A549 (cell line): ENCODE measurements at regions not wholly inside any gene's neighbourhood (a gene's known extent, or its start where the extent isn't known, plus 50 kb on each side); places are given as distances from the start of the nearest gene placed in this dataset.
A peak's percentile ranks its signal among the peaks of the same experiment; 100 is the strongest.

Source experiments
- ATAC-seq, 2 experiments: fragments of 200-7000 bp in 1 of 2; fragments of >200 bp in 1 of 2; cut with Nextera tagmentation in 1 of 2; cut with Tn5 transposase in 1 of 2; 3 replicates each; pipeline versions ENCODE4 v1.8.0 to v1.9.1; 2018 to 2020; ENCODE audit warnings: mild to moderate bottlenecking in 1 of 2, moderate library complexity in 1 of 2
- CTCF ChIA-PET: fragments of 300-600 bp; sonication (Branson Sonifier 250); formaldehyde crosslinking; extraction: SDS; loops from one replicate; lab custom pipeline; 2021; ENCODE audit warnings: antibody characterized with exemption, inconsistent platforms; lab: Yijun Ruan, JAX
- POLR2A ChIA-PET: fragments of 350-600 bp; formaldehyde crosslinking; extraction: SDS; loops from one replicate; lab custom pipeline; 2021; ENCODE audit warnings: antibody characterized with exemption, inconsistent platforms; lab: Yijun Ruan, JAX
- DNase-seq, 2 experiments: peaks; one replicate each; pipeline versions ENCODE4 v3.0.0 to v3.0.0-alpha.2; 2011 to 2016; ENCODE audit warnings: low read depth in 1 of 2, low spot score in 1 of 2
- FAIRE-seq: peaks from 2 replicates; lab custom pipeline; 2011; peaks lifted over from hg19 to GRCh38; lab: Jason Lieb, UNC
- H3K27ac ChIP-seq, 2 experiments: fragments of >200 bp; sonication (Bioruptor Twin); formaldehyde crosslinking; 3 replicates each; pipeline ENCODE4 v1.5.1; 2016 to 2017
- H3K4me1 ChIP-seq: fragments of >200 bp; sonication (Bioruptor Twin); formaldehyde crosslinking; 3 replicates; pipeline ENCODE4 v1.6.1; 2016
- H3K4me2 ChIP-seq: fragments of >200 bp; sonication (Bioruptor Twin); formaldehyde crosslinking; 3 replicates; pipeline ENCODE4 v1.6.1; 2016
- H3K4me3 ChIP-seq: fragments of >200 bp; sonication (Bioruptor Twin); formaldehyde crosslinking; 3 replicates; pipeline ENCODE4 v1.5.1; 2016
- H3K9me3 ChIP-seq: fragments of >200 bp; sonication (Bioruptor Twin); formaldehyde crosslinking; 3 replicates; pipeline ENCODE4 v1.6.1; 2016
- CEBPB ChIP-seq, 2 experiments: fragments of >200 bp in 1 of 2; sonication (Bioruptor Twin) in 1 of 2; formaldehyde crosslinking in 1 of 2; IDR thresholded peaks; 2 replicates each; pipeline ENCODE4 v1.6.1; 2012 to 2016
- CHD2 ChIP-seq: fragments of 150-350 bp; IDR thresholded peaks from 2 replicates; pipeline ENCODE4 v1.6.1; 2014; ENCODE audit warnings: low read length; ENCODE audit not compliant: partially characterized antibody
- ELK1 ChIP-seq: fragments of 150-350 bp; IDR thresholded peaks from 2 replicates; pipeline ENCODE4 v1.6.1; 2014; ENCODE audit warnings: low read depth, mild to moderate bottlenecking, low read length
- FOSL2 ChIP-seq, 2 experiments: fragments of 450-650 bp in 1 of 2; fragments of >200 bp in 1 of 2; sonication (Bioruptor Twin) in 1 of 2; formaldehyde crosslinking; IDR thresholded peaks; 2 replicates each; pipeline versions ENCODE4 v1.5.0 to v1.6.1; 2016 to 2020; ENCODE audit warnings: mild to moderate bottlenecking in 1 of 2, moderate library complexity in 1 of 2
- GATA3 ChIP-seq: IDR thresholded peaks from 2 replicates; pipeline ENCODE4 v1.6.1; 2012; ENCODE audit warnings: borderline replicate concordance
- HES2 ChIP-seq: fragments of >200 bp; sonication (Bioruptor Twin); formaldehyde crosslinking; IDR thresholded peaks from 2 replicates; pipeline ENCODE4 v1.6.1; 2016
- HMGXB4 ChIP-seq: fragments of 250-450 bp; sonication (Bioruptor Pico); IDR thresholded peaks from 2 replicates; pipeline ENCODE4 v1.5.0; 2021; ENCODE audit warnings: mild to moderate bottlenecking, moderate library complexity, borderline replicate concordance
- HOXB13 ChIP-seq: fragments of 250-450 bp; sonication (Bioruptor Pico); IDR thresholded peaks from 2 replicates; pipeline ENCODE4 v1.5.0; 2020; ENCODE audit warnings: low read depth, mild to moderate bottlenecking, moderate library complexity
- JUN ChIP-seq, 2 experiments: fragments of >200 bp; sonication (Bioruptor Twin); formaldehyde crosslinking; IDR thresholded peaks; 2 replicates in 1 of 2; 3 replicates in 1 of 2; pipeline ENCODE4 v1.6.1; 2016 to 2017
- KDM1A ChIP-seq: fragments of 200-600 bp; sonication (generic); IDR thresholded peaks from 2 replicates; pipeline ENCODE4 v1.6.1; 2016; ENCODE audit warnings: low read depth, mild to moderate bottlenecking
- NR3C1 ChIP-seq: fragments of >200 bp; sonication (Bioruptor Twin); formaldehyde crosslinking; IDR thresholded peaks from 3 replicates; pipeline ENCODE4 v1.6.1; 2017
- PBX3 ChIP-seq: IDR thresholded peaks from 2 replicates; pipeline ENCODE4 v1.6.1; 2012
- POLR2A ChIP-seq: IDR thresholded peaks from 2 replicates; pipeline ENCODE4 v1.6.1; 2012; ENCODE audit warnings: mild to moderate bottlenecking, low read length
- ZNF302 ChIP-seq: fragments of 250-450 bp; sonication (Bioruptor Pico); IDR thresholded peaks from 2 replicates; pipeline ENCODE4 v1.9.0; 2021; ENCODE audit warnings: inconsistent platforms, mild to moderate bottlenecking, moderate library complexity
- WGBS: methylation state at CpG from one replicate; pipeline ENCODE4 v1.1.6; 2017; ENCODE audit errors: missing lambda C conversion rate; 5-methylcytosine and 5-hydroxymethylcytosine counted together
- TF ChIP-seq, protein P1 (sequence below): fragments of 200-600 bp; sonication (generic); IDR thresholded peaks from 2 replicates; pipeline ENCODE4 v1.6.1; 2016; ENCODE audit warnings: antibody characterized with exemption, mild to moderate bottlenecking, moderate library complexity
- TF ChIP-seq, protein P2 (sequence below): fragments of >200 bp; sonication (Bioruptor Twin); formaldehyde crosslinking; IDR thresholded peaks from 3 replicates; pipeline ENCODE4 v1.6.1; 2016
- TF ChIP-seq, protein P3 (sequence below): fragments of 450-650 bp; IDR thresholded peaks from 2 replicates; pipeline ENCODE4 v1.6.1; 2014; ENCODE audit warnings: antibody characterized with exemption

DNA sequence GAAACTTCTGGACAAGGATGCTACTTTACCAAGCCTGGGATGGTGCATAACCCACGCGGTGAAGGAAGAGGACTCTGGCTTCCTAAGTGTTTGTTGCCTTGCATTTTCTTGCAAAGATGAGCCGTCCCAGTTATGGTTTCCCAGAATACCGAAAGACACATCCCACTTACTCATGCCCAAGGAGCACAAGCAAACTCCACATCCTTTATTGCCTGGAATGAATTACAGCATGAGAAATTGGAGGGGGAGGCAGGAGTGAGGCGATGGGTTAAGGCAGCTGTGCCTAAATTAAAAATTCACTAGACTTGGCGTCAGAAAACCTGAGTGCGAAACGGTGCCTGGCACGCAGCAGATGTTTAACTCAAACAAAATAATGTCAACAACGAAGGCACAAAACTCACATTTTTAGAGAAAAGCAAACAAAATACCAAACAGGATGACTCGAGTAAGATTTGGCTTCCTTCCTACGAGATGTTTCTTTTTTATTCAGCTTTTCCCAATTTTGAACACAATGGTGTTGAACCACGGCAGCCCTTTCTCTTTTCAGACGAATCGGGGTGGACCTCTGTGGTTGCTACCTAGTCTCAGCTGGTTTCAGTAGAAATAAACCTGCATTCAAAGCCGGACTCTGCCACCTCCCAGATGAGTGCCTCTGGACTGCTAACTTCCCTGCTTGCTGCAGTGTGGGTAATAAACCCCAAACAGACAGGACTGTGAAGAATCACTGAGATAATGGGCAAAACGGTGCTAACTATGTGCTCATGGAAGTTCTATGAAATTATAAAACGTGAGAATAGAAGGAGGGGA is 100.3 kb upstream of the NCK2 start:
- peak overlapping the region; percentile 30; the same call in 2 of the 3 replicates for H3K4me3 ChIP-seq
- 7% methylated on average over 18 of the region's 18 CpGs for WGBS
- DNase-seq, result peak in 1 of 2 experiments; percentile 43
- peak overlapping the region; percentile 29; a peak in 3 of 6 replicates for H3K27ac ChIP-seq
- ChIA-PET CTCF (no interaction called here), POLR2A (no interaction called here)
- FAIRE-seq, result no peak
- H3K4me2 ChIP-seq, result peak overlapping the region; percentile 89
- H3K4me1 ChIP-seq, result peaks cover 32% of the 10 kb centered on the region
- ATAC-seq, result peak; percentile 60 to 71; a peak in 5 of 6 replicates
- TF ChIP-seq HES2 (no peak), NR3C1 (no peak), HMGXB4 (CRISPR knock-in tag) (no peak), KDM1A (no peak), CEBPB (IDR thresholded peaks at IDR 0.05) (no peak), GATA3 (peak; percentile 39; the same call in 1 of the 2 replicates), ZNF302 (CRISPR knock-in tag) (no peak), PBX3 (no peak), FOSL2 (IDR thresholded peaks at IDR 0.05) (no peak), FOSL2 (CRISPR knock-in tag; IDR thresholded peaks at IDR 0.05) (peak; percentile 6; the same call in 1 of the 2 replicates), JUN (IDR thresholded peaks at IDR 0.05) (0 out of 5 replicates have a peak, but pooled peaks of 1 of the 2 experiments have one; percentile 19)
- TF ChIP-seq, protein P1, sequence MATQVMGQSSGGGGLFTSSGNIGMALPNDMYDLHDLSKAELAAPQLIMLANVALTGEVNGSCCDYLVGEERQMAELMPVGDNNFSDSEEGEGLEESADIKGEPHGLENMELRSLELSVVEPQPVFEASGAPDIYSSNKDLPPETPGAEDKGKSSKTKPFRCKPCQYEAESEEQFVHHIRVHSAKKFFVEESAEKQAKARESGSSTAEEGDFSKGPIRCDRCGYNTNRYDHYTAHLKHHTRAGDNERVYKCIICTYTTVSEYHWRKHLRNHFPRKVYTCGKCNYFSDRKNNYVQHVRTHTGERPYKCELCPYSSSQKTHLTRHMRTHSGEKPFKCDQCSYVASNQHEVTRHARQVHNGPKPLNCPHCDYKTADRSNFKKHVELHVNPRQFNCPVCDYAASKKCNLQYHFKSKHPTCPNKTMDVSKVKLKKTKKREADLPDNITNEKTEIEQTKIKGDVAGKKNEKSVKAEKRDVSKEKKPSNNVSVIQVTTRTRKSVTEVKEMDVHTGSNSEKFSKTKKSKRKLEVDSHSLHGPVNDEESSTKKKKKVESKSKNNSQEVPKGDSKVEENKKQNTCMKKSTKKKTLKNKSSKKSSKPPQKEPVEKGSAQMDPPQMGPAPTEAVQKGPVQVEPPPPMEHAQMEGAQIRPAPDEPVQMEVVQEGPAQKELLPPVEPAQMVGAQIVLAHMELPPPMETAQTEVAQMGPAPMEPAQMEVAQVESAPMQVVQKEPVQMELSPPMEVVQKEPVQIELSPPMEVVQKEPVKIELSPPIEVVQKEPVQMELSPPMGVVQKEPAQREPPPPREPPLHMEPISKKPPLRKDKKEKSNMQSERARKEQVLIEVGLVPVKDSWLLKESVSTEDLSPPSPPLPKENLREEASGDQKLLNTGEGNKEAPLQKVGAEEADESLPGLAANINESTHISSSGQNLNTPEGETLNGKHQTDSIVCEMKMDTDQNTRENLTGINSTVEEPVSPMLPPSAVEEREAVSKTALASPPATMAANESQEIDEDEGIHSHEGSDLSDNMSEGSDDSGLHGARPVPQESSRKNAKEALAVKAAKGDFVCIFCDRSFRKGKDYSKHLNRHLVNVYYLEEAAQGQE, result no peak
- TF ChIP-seq, protein P2, sequence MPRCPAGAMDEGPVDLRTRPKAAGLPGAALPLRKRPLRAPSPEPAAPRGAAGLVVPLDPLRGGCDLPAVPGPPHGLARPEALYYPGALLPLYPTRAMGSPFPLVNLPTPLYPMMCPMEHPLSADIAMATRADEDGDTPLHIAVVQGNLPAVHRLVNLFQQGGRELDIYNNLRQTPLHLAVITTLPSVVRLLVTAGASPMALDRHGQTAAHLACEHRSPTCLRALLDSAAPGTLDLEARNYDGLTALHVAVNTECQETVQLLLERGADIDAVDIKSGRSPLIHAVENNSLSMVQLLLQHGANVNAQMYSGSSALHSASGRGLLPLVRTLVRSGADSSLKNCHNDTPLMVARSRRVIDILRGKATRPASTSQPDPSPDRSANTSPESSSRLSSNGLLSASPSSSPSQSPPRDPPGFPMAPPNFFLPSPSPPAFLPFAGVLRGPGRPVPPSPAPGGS, result no peak
- no peaks in the 10 kb centered on the region for H3K9me3 ChIP-seq

GRCh38 chr2:105643405-105644173 is 101.1 kb upstream of the NCK2 start:
- ChIA-PET CTCF (interaction anchor here (1.1 kb wide), 1 partner anchor 14 kb away, joined by 3 read pairs; no protein-coding TSS in a partner anchor), POLR2A (no interaction called here)
- Histone ChIP-seq H3K9me3 (no peaks in the 10 kb centered on the region), H3K4me1 (peaks cover 32% of the 10 kb centered on the region), H3K27ac (peak overlapping the region; percentile 20 to 29; a peak in 4 of 6 replicates), H3K4me2 (peak overlapping the region; percentile 89), H3K4me3 (peak overlapping the region; percentile 30; the same call in 2 of the 3 replicates)
- FAIRE-seq (no peak), DNase-seq (no peak), ATAC-seq (peak in 1 of 2 experiments; percentile 36; a peak in 3 of 6 replicates)
- 14% methylated on average over 15 of the region's 15 CpGs for WGBS
- TF ChIP-seq NR3C1 (no peak), HOXB13 (CRISPR knock-in tag) (no peak), CHD2 (no peak), POLR2A (no peak), ELK1 (no peak), FOSL2 (IDR thresholded peaks at IDR 0.05) (no peak), FOSL2 (CRISPR knock-in tag; IDR thresholded peaks at IDR 0.05) (no peak)
- TF ChIP-seq, protein P3, sequence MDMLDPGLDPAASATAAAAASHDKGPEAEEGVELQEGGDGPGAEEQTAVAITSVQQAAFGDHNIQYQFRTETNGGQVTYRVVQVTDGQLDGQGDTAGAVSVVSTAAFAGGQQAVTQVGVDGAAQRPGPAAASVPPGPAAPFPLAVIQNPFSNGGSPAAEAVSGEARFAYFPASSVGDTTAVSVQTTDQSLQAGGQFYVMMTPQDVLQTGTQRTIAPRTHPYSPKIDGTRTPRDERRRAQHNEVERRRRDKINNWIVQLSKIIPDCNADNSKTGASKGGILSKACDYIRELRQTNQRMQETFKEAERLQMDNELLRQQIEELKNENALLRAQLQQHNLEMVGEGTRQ, result no peak
- TF ChIP-seq, protein P1, result no peak
